Kidney epithelial cell (primary cell): ENCODE measurements at regions not wholly inside any gene's neighbourhood (a gene's known extent, or its start where the extent isn't known, plus 50 kb on each side); places are given as distances from the start of the nearest gene placed in this dataset.

ENCODE experiments used
- DNase-seq: peaks from one replicate; pipeline ENCODE4 v3.0.0-alpha.2; 2010; ENCODE audit warnings: low read depth
- H3K27me3 ChIP-seq: 2 replicates; pipeline ENCODE4 v1.6.0; 2011; ENCODE audit warnings: low read length; ENCODE audit not compliant: control insufficient read depth, insufficient read depth
- H3K36me3 ChIP-seq: 2 replicates; pipeline ENCODE4 v1.5.1; 2011; ENCODE audit warnings: low read length; ENCODE audit not compliant: control insufficient read depth, insufficient read depth
- H3K4me3 ChIP-seq: 2 replicates; pipeline ENCODE4 v1.5.1; 2011; ENCODE audit warnings: low read depth, mild to moderate bottlenecking, control low read depth, low read length
- TF ChIP-seq, protein P1 (sequence below): IDR thresholded peaks from 2 replicates; pipeline ENCODE4 v1.5.1; 2011; ENCODE audit warnings: mild to moderate bottlenecking, moderate library complexity, low read length, control low read depth, inconsistent platforms; ENCODE audit not compliant: insufficient read depth, poor library complexity, severe bottlenecking

DNA sequence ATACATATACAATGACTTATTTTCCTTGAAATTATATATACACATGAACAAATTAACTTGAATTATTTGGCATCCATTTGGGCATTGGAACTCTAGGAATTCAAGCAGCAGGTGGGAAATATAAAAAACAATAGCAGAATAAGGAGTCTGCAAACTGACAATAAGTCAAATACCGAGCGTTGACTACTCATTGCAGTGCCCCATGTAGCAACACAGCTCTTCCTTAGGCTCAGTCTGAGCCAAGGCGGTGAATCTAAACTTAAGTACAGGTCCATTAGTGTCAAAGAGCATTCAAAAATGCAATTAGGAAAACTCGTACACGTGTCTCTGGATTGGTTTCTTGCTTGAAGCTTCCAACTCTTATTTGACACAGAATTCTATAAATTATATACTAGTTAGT lies 462.5 kb upstream of the KLF12 start:
- no peak overlapping the region for H3K4me3 ChIP-seq

DNA sequence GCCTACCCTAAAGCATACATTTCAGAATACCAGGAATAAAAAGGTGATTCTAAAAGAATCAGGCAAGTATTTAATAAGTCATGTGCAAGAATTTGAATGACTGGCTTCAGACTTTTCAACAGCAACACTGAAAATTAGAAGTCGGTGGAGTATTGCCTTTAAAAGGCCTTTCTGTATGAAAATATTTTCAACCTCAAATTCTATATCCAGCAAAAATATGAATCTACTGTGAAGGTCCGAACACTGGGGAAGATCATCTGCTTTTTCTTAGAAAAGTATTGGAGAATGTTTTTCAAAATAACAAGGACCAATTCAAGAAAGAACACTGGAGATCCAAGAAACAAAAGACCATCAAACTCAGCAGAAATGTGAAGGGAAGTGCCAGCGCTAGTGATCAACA lies 459.5 kb upstream of the KLF12 start:
- Histone ChIP-seq H3K36me3 (no peaks in the 10 kb centered on the region), H3K27me3 (no peaks in the 10 kb centered on the region), H3K4me3 (no peak overlapping the region)
- TF ChIP-seq, protein P1, sequence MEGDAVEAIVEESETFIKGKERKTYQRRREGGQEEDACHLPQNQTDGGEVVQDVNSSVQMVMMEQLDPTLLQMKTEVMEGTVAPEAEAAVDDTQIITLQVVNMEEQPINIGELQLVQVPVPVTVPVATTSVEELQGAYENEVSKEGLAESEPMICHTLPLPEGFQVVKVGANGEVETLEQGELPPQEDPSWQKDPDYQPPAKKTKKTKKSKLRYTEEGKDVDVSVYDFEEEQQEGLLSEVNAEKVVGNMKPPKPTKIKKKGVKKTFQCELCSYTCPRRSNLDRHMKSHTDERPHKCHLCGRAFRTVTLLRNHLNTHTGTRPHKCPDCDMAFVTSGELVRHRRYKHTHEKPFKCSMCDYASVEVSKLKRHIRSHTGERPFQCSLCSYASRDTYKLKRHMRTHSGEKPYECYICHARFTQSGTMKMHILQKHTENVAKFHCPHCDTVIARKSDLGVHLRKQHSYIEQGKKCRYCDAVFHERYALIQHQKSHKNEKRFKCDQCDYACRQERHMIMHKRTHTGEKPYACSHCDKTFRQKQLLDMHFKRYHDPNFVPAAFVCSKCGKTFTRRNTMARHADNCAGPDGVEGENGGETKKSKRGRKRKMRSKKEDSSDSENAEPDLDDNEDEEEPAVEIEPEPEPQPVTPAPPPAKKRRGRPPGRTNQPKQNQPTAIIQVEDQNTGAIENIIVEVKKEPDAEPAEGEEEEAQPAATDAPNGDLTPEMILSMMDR: no peak
- no peak for DNase-seq

More for the DNA sequence above, 462.5 kb upstream of the KLF12 start:
- TF ChIP-seq, protein P1: no peak
- no peaks in the 10 kb centered on the region for H3K36me3 ChIP-seq
- H3K27me3 ChIP-seq: no peaks in the 10 kb centered on the region
- no peak for DNase-seq

DNA sequence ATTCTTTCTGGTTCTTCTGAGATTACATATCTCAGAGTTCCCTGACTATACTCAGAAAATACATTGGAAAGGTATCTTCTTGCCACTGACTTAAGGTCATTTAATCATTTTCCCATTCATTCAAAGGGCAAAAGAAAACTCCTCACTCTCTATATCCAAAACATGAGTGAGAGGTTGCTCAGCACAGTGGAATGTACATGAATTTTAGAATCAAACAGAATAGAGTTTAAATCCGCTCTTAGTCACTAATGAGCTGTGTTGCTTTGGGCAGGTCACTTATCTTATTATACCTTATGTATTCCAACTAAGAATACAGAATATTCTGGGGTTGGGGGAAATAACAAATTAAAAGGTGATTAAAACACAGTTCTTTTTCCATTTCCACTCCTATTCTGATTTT lies 452.6 kb upstream of the KLF12 start:
- no peaks in the 10 kb centered on the region for H3K36me3 ChIP-seq
- H3K27me3 ChIP-seq: no peaks in the 10 kb centered on the region
- no peak for DNase-seq
- TF ChIP-seq, protein P1: no peak
- no peak overlapping the region for H3K4me3 ChIP-seq

DNA sequence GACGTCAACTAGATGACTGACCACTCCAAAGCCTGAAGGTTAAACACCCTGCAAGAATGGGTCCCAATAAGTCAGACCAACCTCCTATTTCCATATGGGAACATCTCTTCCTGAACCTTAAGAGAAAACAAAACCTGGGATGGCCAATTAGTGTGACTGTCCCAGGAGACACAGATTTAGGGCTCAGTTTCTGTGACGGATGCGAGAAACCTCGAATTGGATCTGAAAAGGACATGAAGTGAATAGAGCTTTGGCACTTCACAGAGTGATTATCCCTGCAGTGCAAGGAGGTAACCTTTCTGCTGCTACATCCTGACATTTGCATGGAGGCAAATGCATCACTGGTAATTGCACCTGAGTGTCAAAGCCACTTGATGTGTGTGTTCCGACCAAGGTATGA lies 442.2 kb upstream of the KLF12 start:
- no peak for DNase-seq
- no peak overlapping the region for H3K4me3 ChIP-seq
- no peaks in the 10 kb centered on the region for H3K36me3 ChIP-seq
- TF ChIP-seq, protein P1: no peak
- peaks cover 2% of the 10 kb centered on the region for H3K27me3 ChIP-seq

DNA sequence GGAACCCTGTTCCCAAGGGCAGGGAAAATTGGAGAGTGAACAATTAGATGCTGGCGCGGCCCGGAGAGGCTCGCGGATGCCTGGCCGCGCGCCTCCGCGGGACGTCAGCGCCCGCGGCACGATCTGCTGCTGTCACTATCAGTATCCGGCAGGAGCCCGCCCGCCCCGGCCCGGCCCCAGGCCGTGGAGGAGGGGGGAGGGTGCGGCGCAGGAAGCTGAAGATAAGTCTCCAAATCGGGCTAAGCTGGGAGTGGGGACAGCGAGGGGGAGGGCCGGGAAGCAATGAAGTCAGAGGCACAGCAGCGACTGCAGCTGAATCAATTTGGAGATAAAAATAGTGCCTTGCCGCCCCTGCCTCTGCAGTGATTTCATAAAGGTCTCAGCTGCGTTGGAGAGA lies 441.5 kb upstream of the KLF12 start:
- peaks cover 2% of the 10 kb centered on the region for H3K27me3 ChIP-seq
- TF ChIP-seq, protein P1: no peak
- no peak for DNase-seq
- H3K4me3 ChIP-seq: peak overlapping the region; percentile 37
- H3K36me3 ChIP-seq: no peaks in the 10 kb centered on the region

DNA sequence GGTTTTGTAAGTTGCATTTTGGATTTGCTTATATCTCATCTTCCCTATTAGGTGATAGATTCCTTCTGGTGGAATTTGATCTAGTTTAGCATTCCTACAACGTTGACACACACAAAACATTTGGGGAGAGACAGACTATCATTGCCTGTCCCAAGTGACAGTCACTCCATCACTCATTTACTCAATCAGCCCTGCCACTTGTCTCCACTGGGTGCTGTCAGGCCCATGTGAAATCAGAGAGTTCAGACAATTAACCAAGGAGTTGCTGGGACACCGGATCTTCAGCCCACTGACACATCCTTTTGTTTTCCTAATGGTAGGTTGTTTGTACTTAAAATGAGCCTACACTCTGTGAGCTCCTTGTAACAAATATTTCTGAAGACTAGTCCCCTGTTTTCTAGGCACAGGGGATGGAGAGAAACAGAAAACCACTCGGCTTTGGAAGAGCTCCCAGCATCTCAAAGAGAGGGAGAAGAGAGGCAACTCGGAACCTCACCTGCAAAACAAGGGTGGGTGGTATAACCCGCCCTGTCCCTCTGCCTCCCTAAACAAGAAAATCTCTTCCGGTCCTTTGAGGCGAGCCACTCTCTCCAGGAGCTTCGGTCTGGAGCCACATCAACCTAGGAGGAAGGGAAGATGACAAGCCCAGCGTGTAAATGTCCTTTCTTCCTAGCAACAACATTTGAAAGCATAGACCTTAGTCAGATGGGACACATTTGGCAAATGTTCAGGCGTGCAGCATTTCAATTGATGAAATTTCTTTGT lies 440.9 kb upstream of the KLF12 start:
- no peaks in the 10 kb centered on the region for H3K36me3 ChIP-seq
- H3K4me3 ChIP-seq: peak overlapping the region; percentile 37
- DNase-seq: no peak
- H3K27me3 ChIP-seq: peaks cover 2% of the 10 kb centered on the region
- TF ChIP-seq, protein P1: peak; percentile 4
